ENCODE measurements at regions not wholly inside any gene's neighbourhood (a gene's known extent, or its start where the extent isn't known, plus 50 kb on each side); places are given as distances from the start of the nearest gene placed in this dataset.

DNA sequence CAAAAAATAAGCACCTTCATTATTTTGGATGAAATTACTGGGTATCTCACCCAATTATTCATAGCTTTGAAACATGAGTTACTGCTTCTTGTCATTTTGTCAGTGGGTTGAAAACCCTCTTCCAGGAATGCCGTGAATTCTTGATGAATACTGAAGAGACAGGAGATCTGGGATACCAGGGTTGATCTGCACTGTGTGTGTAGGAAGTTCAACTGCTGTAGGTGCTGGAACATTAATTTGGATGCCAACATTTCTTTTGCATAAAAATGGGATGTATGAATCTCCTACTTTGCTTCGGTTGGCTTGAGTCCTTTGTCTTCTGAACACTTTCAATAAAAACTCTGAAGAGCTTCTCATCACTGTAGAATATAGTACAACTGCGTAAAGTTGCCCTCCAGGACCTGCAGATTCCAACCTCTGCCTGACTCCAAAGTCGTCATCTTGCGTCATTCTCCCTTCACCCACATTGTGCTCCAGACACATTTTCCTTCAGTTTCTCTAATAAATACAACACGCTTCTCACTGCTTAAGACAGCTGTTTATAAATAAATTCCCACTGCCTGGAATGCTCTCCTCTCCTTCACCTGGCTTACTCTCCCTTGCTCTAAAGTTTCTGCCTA, 312.7 kb upstream of the TGFBR2 start:
- Histone ChIP-seq H3K9ac (ENCODE audit: extremely low read depth, low read length, poor library complexity, severe bottlenecking) (no peak overlapping the region), H3K36me3 (ENCODE audit: control insufficient read depth, insufficient read depth, low read length) (no peaks in the 10 kb centered on the region), H3K27me3 (ENCODE audit: control insufficient read depth, insufficient read depth, low read length, poor library complexity, severe bottlenecking) (no peaks in the 10 kb centered on the region), H3K4me1 (ENCODE audit: control insufficient read depth, insufficient read depth, low read length) (peaks cover 4% of the 10 kb centered on the region), H3K9me3 (ENCODE audit: control insufficient read depth, low read length) (no peaks in the 10 kb centered on the region), H3K4me3 (ENCODE audit: low read length) (no peak overlapping the region), H3K27ac (ENCODE audit: low read depth, low read length) (no peak overlapping the region)
- WGBS, 2 experiments (ENCODE audit: insufficient coverage in 1 of 2, insufficient read length in 1 of 2), result 94 to 95% methylated on average over 5 to 6 of the region's 6 CpGs
- no peak for TF ChIP-seq CTCF (conservative IDR thresholded peaks at IDR 0.05)
- no peaks in the 10 kb centered on the region for H3K36me3 Mint-ChIP-seq (ENCODE audit: low read depth)
- no peaks in the 10 kb centered on the region for H3K9me3 Mint-ChIP-seq
- peaks cover 7% of the 10 kb centered on the region for H3K4me1 Mint-ChIP-seq
- H3K27me3 Mint-ChIP-seq (ENCODE audit: insufficient read depth), result no peaks in the 10 kb centered on the region
- H3K27ac Mint-ChIP-seq, result no peak overlapping the region
- DNase-seq, result no peak
- H3K4me3 Mint-ChIP-seq, result no peak overlapping the region

- Mint-ChIP-seq H3K36me3 (ENCODE audit: low read depth) (no peaks in the 10 kb centered on the region), H3K27me3 (ENCODE audit: insufficient read depth) (no peaks in the 10 kb centered on the region), H3K9me3 (no peaks in the 10 kb centered on the region), H3K27ac (no peak overlapping the region), H3K4me3 (no peak overlapping the region), H3K4me1 (peaks cover 2% of the 10 kb centered on the region)
- peak; percentile 41 for TF ChIP-seq CTCF (conservative IDR thresholded peaks at IDR 0.05)
- Histone ChIP-seq H3K27ac (ENCODE audit: low read depth, low read length) (no peak overlapping the region), H3K36me3 (ENCODE audit: control insufficient read depth, insufficient read depth, low read length) (no peaks in the 10 kb centered on the region), H3K4me3 (ENCODE audit: low read length) (no peak overlapping the region), H3K27me3 (ENCODE audit: control insufficient read depth, insufficient read depth, low read length, poor library complexity, severe bottlenecking) (no peaks in the 10 kb centered on the region), H3K9me3 (ENCODE audit: control insufficient read depth, low read length) (no peaks in the 10 kb centered on the region), H3K4me1 (ENCODE audit: control insufficient read depth, insufficient read depth, low read length) (peaks cover 4% of the 10 kb centered on the region), H3K9ac (ENCODE audit: extremely low read depth, low read length, poor library complexity, severe bottlenecking) (no peak overlapping the region)
- DNase-seq, result peak; percentile 52
- WGBS, 2 experiments (ENCODE audit: insufficient coverage in 1 of 2, insufficient read length in 1 of 2), result 83 to 90% methylated on average over 3 to 4 of the region's 4 CpGs
Measured at GRCh38 chr3:30294241-30294667, 312.1 kb upstream of the TGFBR2 start.

GRCh38 chr3:30297112-30297511, 309.3 kb upstream of the TGFBR2 start:
- Histone ChIP-seq H3K4me1 (ENCODE audit: control insufficient read depth, insufficient read depth, low read length) (no peaks in the 10 kb centered on the region), H3K27ac (ENCODE audit: low read depth, low read length) (no peak overlapping the region), H3K4me3 (ENCODE audit: low read length) (no peak overlapping the region), H3K9me3 (ENCODE audit: control insufficient read depth, low read length) (no peaks in the 10 kb centered on the region), H3K9ac (ENCODE audit: extremely low read depth, low read length, poor library complexity, severe bottlenecking) (no peak overlapping the region), H3K36me3 (ENCODE audit: control insufficient read depth, insufficient read depth, low read length) (no peaks in the 10 kb centered on the region), H3K27me3 (ENCODE audit: control insufficient read depth, insufficient read depth, low read length, poor library complexity, severe bottlenecking) (no peaks in the 10 kb centered on the region)
- Mint-ChIP-seq H3K27me3 (ENCODE audit: insufficient read depth) (no peaks in the 10 kb centered on the region), H3K36me3 (ENCODE audit: low read depth) (no peaks in the 10 kb centered on the region), H3K27ac (no peak overlapping the region), H3K4me3 (no peak overlapping the region), H3K4me1 (peaks cover 5% of the 10 kb centered on the region), H3K9me3 (no peaks in the 10 kb centered on the region)
- 71 to 100% methylated on average over 1 of the region's 1 CpG for WGBS, 2 experiments (ENCODE audit: insufficient coverage in 1 of 2, insufficient read length in 1 of 2)
- no peak for DNase-seq
- no peak for TF ChIP-seq CTCF (conservative IDR thresholded peaks at IDR 0.05)

All from endodermal cell (in vitro differentiated cells).